PFSK-1 (cell line): ENCODE measurements at regions not wholly inside any gene's neighbourhood (a gene's known extent, or its start where the extent isn't known, plus 50 kb on each side); places are given as distances from the start of the nearest gene placed in this dataset.

Experiments
- POLR2AphosphoS5 ChIP-seq: IDR thresholded peaks from 2 replicates; pipeline ENCODE4 v1.6.1; 2012; ENCODE audit warnings: low read depth, mild to moderate bottlenecking, control low read depth, low read length, moderate library complexity
- REST ChIP-seq, 2 experiments: IDR thresholded peaks; 2 replicates each; pipeline versions ENCODE4 v1.6.1 to v1.8.0; 2011 to 2012; ENCODE audit warnings: low read depth in 2 of 2, low read length in 2 of 2, control low read depth in 1 of 2, inconsistent platforms in 1 of 2, mild to moderate bottlenecking in 1 of 2, moderate library complexity in 1 of 2; ENCODE audit not compliant: insufficient read depth in 1 of 2
- SIN3A ChIP-seq: IDR thresholded peaks from 2 replicates; pipeline ENCODE4 v1.6.1; 2012; ENCODE audit warnings: mild to moderate bottlenecking, low read length, moderate library complexity, borderline replicate concordance; ENCODE audit not compliant: insufficient read depth

GRCh38 chr14:98791661-98792060 is 480.3 kb downstream of the BCL11B start:
- TF ChIP-seq POLR2AphosphoS5 (no peak), REST (IDR thresholded peaks at IDR 0.05; ENCODE audit: insufficient read depth in 1 of 2, low read depth in 2 of 2, low read length in 2 of 2) (no peak), SIN3A (no peak)
